Nephron (organoid): ENCODE measurements at regions not wholly inside any gene's neighbourhood (a gene's known extent, or its start where the extent isn't known, plus 50 kb on each side); places are given as distances from the start of the nearest gene placed in this dataset.

Experiments used
- H3K27ac Mint-ChIP-seq, 3 experiments: 2 replicates each; pipeline ENCODE4 v1.8.0; 2020; ENCODE audit warnings: mixed read lengths in 3 of 3, mild to moderate bottlenecking in 2 of 3, moderate library complexity in 1 of 3
- H3K27me3 Mint-ChIP-seq: 2 replicates; pipeline ENCODE4 v1.8.0; 2021; ENCODE audit warnings: low read depth, mild to moderate bottlenecking, moderate library complexity, mixed read lengths
- H3K36me3 Mint-ChIP-seq: 2 replicates; pipeline ENCODE4 v1.8.0; 2020; ENCODE audit warnings: low read depth, mixed read lengths
- H3K4me1 Mint-ChIP-seq: 2 replicates; pipeline ENCODE4 v1.8.0; 2020; ENCODE audit warnings: mixed read lengths
- H3K4me3 Mint-ChIP-seq, 3 experiments: 2 replicates each; pipeline ENCODE4 v1.8.0; 2020; ENCODE audit warnings: mild to moderate bottlenecking in 3 of 3, mixed read lengths in 3 of 3, moderate library complexity in 2 of 3
- H3K9me3 Mint-ChIP-seq: 2 replicates; pipeline ENCODE4 v1.8.0; 2020; ENCODE audit warnings: mixed read lengths
- CTCF ChIP-seq, 3 experiments: fragments of 200-600 bp; sonication (generic); IDR thresholded peaks; one replicate each; pipeline ENCODE4 v1.5.0; 2021; ENCODE audit warnings: antibody characterized with exemption in 3 of 3; ENCODE audit not compliant: unreplicated experiment in 3 of 3

- Mint-ChIP-seq H3K36me3 (no peaks in the 10 kb centered on the region), H3K4me1 (no peaks in the 10 kb centered on the region), H3K27ac (no peak overlapping the region), H3K9me3 (no peaks in the 10 kb centered on the region), H3K27me3 (no peaks in the 10 kb centered on the region), H3K4me3 (no peak overlapping the region)
- TF ChIP-seq CTCF (IDR thresholded peaks at IDR 0.05; ENCODE audit: unreplicated experiment in 3 of 3): no peak
Measured at GRCh38 chr12:78711954-78712353, 152.6 kb upstream of the SYT1 start.

- no peak for TF ChIP-seq CTCF (IDR thresholded peaks at IDR 0.05; ENCODE audit: unreplicated experiment in 3 of 3)
- no peak overlapping the region for H3K27ac Mint-ChIP-seq
- no peaks in the 10 kb centered on the region for H3K9me3 Mint-ChIP-seq
- no peaks in the 10 kb centered on the region for H3K4me1 Mint-ChIP-seq
- no peaks in the 10 kb centered on the region for H3K27me3 Mint-ChIP-seq
- H3K4me3 Mint-ChIP-seq: no peak overlapping the region
- H3K36me3 Mint-ChIP-seq: no peaks in the 10 kb centered on the region
Measured at GRCh38 chr12:78712834-78713481, 151.6 kb upstream of the SYT1 start.

GRCh38 chr12:78719721-78720120 is 144.9 kb upstream of the SYT1 start:
- H3K4me3 Mint-ChIP-seq: no peak overlapping the region
- H3K36me3 Mint-ChIP-seq: no peaks in the 10 kb centered on the region
- H3K27me3 Mint-ChIP-seq: no peaks in the 10 kb centered on the region
- H3K4me1 Mint-ChIP-seq: peaks cover 16% of the 10 kb centered on the region
- peak overlapping the region in 1 of 3 experiments; percentile 81 for H3K27ac Mint-ChIP-seq
- H3K9me3 Mint-ChIP-seq: no peaks in the 10 kb centered on the region
- no peak for TF ChIP-seq CTCF (IDR thresholded peaks at IDR 0.05; ENCODE audit: unreplicated experiment in 3 of 3)

GRCh38 chr12:78721906-78722305 is 142.7 kb upstream of the SYT1 start:
- no peaks in the 10 kb centered on the region for H3K36me3 Mint-ChIP-seq
- no peaks in the 10 kb centered on the region for H3K27me3 Mint-ChIP-seq
- H3K9me3 Mint-ChIP-seq: no peaks in the 10 kb centered on the region

GRCh38 chr12:78725033-78725432 is 139.5 kb upstream of the SYT1 start:
- H3K4me3 Mint-ChIP-seq: no peak overlapping the region
- H3K36me3 Mint-ChIP-seq: no peaks in the 10 kb centered on the region
- no peak overlapping the region for H3K27ac Mint-ChIP-seq
- H3K9me3 Mint-ChIP-seq: no peaks in the 10 kb centered on the region
- H3K27me3 Mint-ChIP-seq: no peaks in the 10 kb centered on the region
- H3K4me1 Mint-ChIP-seq: peaks cover 16% of the 10 kb centered on the region
- no peak for TF ChIP-seq CTCF (IDR thresholded peaks at IDR 0.05; ENCODE audit: unreplicated experiment in 3 of 3)

More at GRCh38 chr12:78721906-78722305, 142.7 kb upstream of the SYT1 start:
- Mint-ChIP-seq H3K4me1 (peaks cover 16% of the 10 kb centered on the region), H3K4me3 (no peak overlapping the region), H3K27ac (peak overlapping the region; percentile 77 to 93 (median 92))
- TF ChIP-seq CTCF (IDR thresholded peaks at IDR 0.05; ENCODE audit: unreplicated experiment in 3 of 3): no peak

- H3K27ac Mint-ChIP-seq: no peak overlapping the region
- H3K4me1 Mint-ChIP-seq: peaks cover 16% of the 10 kb centered on the region
- no peaks in the 10 kb centered on the region for H3K27me3 Mint-ChIP-seq
- H3K36me3 Mint-ChIP-seq: no peaks in the 10 kb centered on the region
- TF ChIP-seq CTCF (IDR thresholded peaks at IDR 0.05; ENCODE audit: unreplicated experiment in 3 of 3): no peak
- no peaks in the 10 kb centered on the region for H3K9me3 Mint-ChIP-seq
- H3K4me3 Mint-ChIP-seq: no peak overlapping the region
Measured at GRCh38 chr12:78725951-78726580, 138.5 kb upstream of the SYT1 start.
